ENCODE measurements at regions not wholly inside any gene's neighbourhood (a gene's known extent, or its start where the extent isn't known, plus 50 kb on each side); places are given as distances from the start of the nearest gene placed in this dataset.

DNA sequence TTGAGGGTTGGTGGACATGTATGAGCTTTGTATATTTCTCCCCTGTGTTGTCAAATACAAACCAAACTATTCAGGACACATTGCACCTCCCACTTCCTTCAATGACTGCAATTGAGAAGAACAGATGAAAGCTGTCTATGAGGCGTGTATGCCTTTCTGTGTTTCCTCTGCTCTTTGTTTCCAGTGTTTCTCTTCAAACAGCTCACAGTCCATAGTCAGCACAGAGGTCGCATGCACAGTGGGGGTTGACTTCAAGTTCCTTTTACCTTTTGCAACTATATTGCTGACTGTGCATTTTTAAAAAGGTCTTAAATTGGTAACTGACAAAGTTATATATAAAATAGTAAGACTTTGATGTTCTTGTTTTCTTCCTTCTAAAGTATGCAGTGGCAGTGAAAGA lies 957.8 kb downstream of the C4orf33 start (continued):
- TF ChIP-seq ZNF565 (CRISPR knock-in tag; conservative IDR thresholded peaks at IDR 0.05; ENCODE audit: low read depth) (no peak), ESRRG (CRISPR knock-in tag; IDR thresholded peaks at IDR 0.05) (no peak), CSRNP3 (CRISPR knock-in tag; IDR thresholded peaks at IDR 0.05) (no peak), PPARA (CRISPR knock-in tag; IDR thresholded peaks at IDR 0.05; ENCODE audit: borderline replicate concordance) (no peak), ZC3H10 (CRISPR knock-in tag; IDR thresholded peaks at IDR 0.05) (no peak), CREB5 (CRISPR knock-in tag; IDR thresholded peaks at IDR 0.05; ENCODE audit: low read depth) (no peak), ZFP30 (CRISPR knock-in tag; IDR thresholded peaks at IDR 0.05) (no peak)

- ATAC-seq: no peak
- no peak for TF ChIP-seq ZC3H10 (CRISPR knock-in tag; IDR thresholded peaks at IDR 0.05)
- TF ChIP-seq TOX (CRISPR knock-in tag; IDR thresholded peaks at IDR 0.05; ENCODE audit: borderline replicate concordance): no peak
- TF ChIP-seq ESRRG (CRISPR knock-in tag; IDR thresholded peaks at IDR 0.05): no peak
- TF ChIP-seq CREB5 (CRISPR knock-in tag; IDR thresholded peaks at IDR 0.05; ENCODE audit: low read depth): no peak
- TF ChIP-seq, protein P1, sequence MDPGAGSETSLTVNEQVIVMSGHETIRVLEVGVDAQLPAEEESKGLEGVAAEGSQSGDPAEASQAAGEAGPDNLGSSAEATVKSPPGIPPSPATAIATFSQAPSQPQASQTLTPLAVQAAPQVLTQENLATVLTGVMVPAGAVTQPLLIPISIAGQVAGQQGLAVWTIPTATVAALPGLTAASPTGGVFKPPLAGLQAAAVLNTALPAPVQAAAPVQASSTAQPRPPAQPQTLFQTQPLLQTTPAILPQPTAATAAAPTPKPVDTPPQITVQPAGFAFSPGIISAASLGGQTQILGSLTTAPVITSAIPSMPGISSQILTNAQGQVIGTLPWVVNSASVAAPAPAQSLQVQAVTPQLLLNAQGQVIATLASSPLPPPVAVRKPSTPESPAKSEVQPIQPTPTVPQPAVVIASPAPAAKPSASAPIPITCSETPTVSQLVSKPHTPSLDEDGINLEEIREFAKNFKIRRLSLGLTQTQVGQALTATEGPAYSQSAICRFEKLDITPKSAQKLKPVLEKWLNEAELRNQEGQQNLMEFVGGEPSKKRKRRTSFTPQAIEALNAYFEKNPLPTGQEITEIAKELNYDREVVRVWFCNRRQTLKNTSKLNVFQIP (CRISPR knock-in tag; IDR thresholded peaks at IDR 0.05; ENCODE audit: borderline replicate concordance, low read depth): no peak
- no peak for TF ChIP-seq ZNF565 (CRISPR knock-in tag; conservative IDR thresholded peaks at IDR 0.05; ENCODE audit: low read depth)
- no peak for TF ChIP-seq ZNF8 (CRISPR knock-in tag; IDR thresholded peaks at IDR 0.05)
- TF ChIP-seq ARNTL (CRISPR knock-in tag; IDR thresholded peaks at IDR 0.05; ENCODE audit: borderline replicate concordance, low read depth): no peak
These were observed 959.0 kb downstream of the C4orf33 start for GRCh38 chr4:130054908-130055307.

GRCh38 chr4:130056286-130056685 lies 960.3 kb downstream of the C4orf33 start:
- ATAC-seq: no peak
- TF ChIP-seq ISL1 (CRISPR knock-in tag; IDR thresholded peaks at IDR 0.05): no peak
- no peak for TF ChIP-seq ZNF565 (CRISPR knock-in tag; conservative IDR thresholded peaks at IDR 0.05; ENCODE audit: low read depth)
- TF ChIP-seq GLIS3 (CRISPR knock-in tag; IDR thresholded peaks at IDR 0.05): no peak
- TF ChIP-seq, protein P1 (CRISPR knock-in tag; IDR thresholded peaks at IDR 0.05; ENCODE audit: borderline replicate concordance, low read depth): no peak
- no peak for TF ChIP-seq CREB5 (CRISPR knock-in tag; IDR thresholded peaks at IDR 0.05; ENCODE audit: low read depth)

GRCh38 chr4:130064471-130064870 lies 968.5 kb downstream of the C4orf33 start:
- ATAC-seq: no peak
- TF ChIP-seq ISL1 (CRISPR knock-in tag; IDR thresholded peaks at IDR 0.05) (no peak), ZNF565 (CRISPR knock-in tag; conservative IDR thresholded peaks at IDR 0.05; ENCODE audit: low read depth) (no peak), CSRNP3 (CRISPR knock-in tag; IDR thresholded peaks at IDR 0.05) (no peak), PPARA (CRISPR knock-in tag; IDR thresholded peaks at IDR 0.05; ENCODE audit: borderline replicate concordance) (no peak), ARNTL (CRISPR knock-in tag; IDR thresholded peaks at IDR 0.05; ENCODE audit: borderline replicate concordance, low read depth) (no peak), TOX (CRISPR knock-in tag; IDR thresholded peaks at IDR 0.05; ENCODE audit: borderline replicate concordance) (no peak), ZFP3 (CRISPR knock-in tag; IDR thresholded peaks at IDR 0.05) (no peak), TCF4 (CRISPR knock-in tag; IDR thresholded peaks at IDR 0.05; ENCODE audit: borderline replicate concordance) (no peak), BACH2 (CRISPR knock-in tag; IDR thresholded peaks at IDR 0.05; ENCODE audit: borderline replicate concordance) (no peak), SNAI2 (CRISPR knock-in tag; IDR thresholded peaks at IDR 0.05) (no peak), ZFP30 (CRISPR knock-in tag; IDR thresholded peaks at IDR 0.05) (no peak)
- TF ChIP-seq, protein P2, sequence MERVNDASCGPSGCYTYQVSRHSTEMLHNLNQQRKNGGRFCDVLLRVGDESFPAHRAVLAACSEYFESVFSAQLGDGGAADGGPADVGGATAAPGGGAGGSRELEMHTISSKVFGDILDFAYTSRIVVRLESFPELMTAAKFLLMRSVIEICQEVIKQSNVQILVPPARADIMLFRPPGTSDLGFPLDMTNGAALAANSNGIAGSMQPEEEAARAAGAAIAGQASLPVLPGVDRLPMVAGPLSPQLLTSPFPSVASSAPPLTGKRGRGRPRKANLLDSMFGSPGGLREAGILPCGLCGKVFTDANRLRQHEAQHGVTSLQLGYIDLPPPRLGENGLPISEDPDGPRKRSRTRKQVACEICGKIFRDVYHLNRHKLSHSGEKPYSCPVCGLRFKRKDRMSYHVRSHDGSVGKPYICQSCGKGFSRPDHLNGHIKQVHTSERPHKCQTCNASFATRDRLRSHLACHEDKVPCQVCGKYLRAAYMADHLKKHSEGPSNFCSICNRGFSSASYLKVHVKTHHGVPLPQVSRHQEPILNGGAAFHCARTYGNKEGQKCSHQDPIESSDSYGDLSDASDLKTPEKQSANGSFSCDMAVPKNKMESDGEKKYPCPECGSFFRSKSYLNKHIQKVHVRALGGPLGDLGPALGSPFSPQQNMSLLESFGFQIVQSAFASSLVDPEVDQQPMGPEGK (CRISPR knock-in tag; IDR thresholded peaks at IDR 0.05; ENCODE audit: borderline replicate concordance): no peak
- TF ChIP-seq, protein P1 (CRISPR knock-in tag; IDR thresholded peaks at IDR 0.05; ENCODE audit: borderline replicate concordance, low read depth): no peak
